ENCODE measurements at regions not wholly inside any gene's neighbourhood (a gene's known extent, or its start where the extent isn't known, plus 50 kb on each side); places are given as distances from the start of the nearest gene placed in this dataset.

- no peak for TF ChIP-seq CEBPB (IDR thresholded peaks at IDR 0.05; ENCODE audit: low read depth, low read length)
- TF ChIP-seq POLR2A (IDR thresholded peaks at IDR 0.05; ENCODE audit: low read depth, low read length), result no peak
- no peak for TF ChIP-seq CTCF (conservative IDR thresholded peaks at IDR 0.05; ENCODE audit: low read depth, low read length)
- TF ChIP-seq USF2 (IDR thresholded peaks at IDR 0.05; ENCODE audit: low read depth, low read length), result no peak
- TF ChIP-seq RAD21 (IDR thresholded peaks at IDR 0.05; ENCODE audit: low read length), result no peak
- no peak for TF ChIP-seq MAZ (IDR thresholded peaks at IDR 0.05; ENCODE audit: borderline replicate concordance, low read depth, low read length)
- no peak for TF ChIP-seq CHD1 (IDR thresholded peaks at IDR 0.05; ENCODE audit: low read depth, low read length)
- TF ChIP-seq MAFK (IDR thresholded peaks at IDR 0.05; ENCODE audit: low read depth, low read length), result no peak
- TF ChIP-seq RCOR1 (IDR thresholded peaks at IDR 0.05; ENCODE audit: insufficient replicate concordance, low read length), result no peak
- TF ChIP-seq ELK1 (IDR thresholded peaks at IDR 0.05; ENCODE audit: borderline replicate concordance, low read depth, low read length), result no peak
- no peak for TF ChIP-seq NFE2L2 (IDR thresholded peaks at IDR 0.05; ENCODE audit: low read depth, low read length)
- TF ChIP-seq RFX5 (IDR thresholded peaks at IDR 0.05; ENCODE audit: low read depth, low read length), result no peak
- no peak for TF ChIP-seq FOS (IDR thresholded peaks at IDR 0.05; ENCODE audit: low read depth, low read length)
- no peak for TF ChIP-seq MXI1 (IDR thresholded peaks at IDR 0.05; ENCODE audit: borderline replicate concordance, low read depth, low read length)
- no peak for TF ChIP-seq SMC3 (IDR thresholded peaks at IDR 0.05; ENCODE audit: low read depth, low read length)
- TF ChIP-seq BHLHE40 (IDR thresholded peaks at IDR 0.05; ENCODE audit: low read depth, low read length), result no peak
- H2AK5ac ChIP-seq (ENCODE audit: low read depth, low read length), result no peak overlapping the region
- no peaks in the 10 kb centered on the region; the same call in 1 of the 2 replicates for H3K27me3 ChIP-seq (ENCODE audit: control insufficient read depth, insufficient read depth, low read length)
- H3K4me1 ChIP-seq (ENCODE audit: control insufficient read depth, insufficient read depth, low read length), result no peaks in the 10 kb centered on the region
- in situ Hi-C loops (cut with MboI; ENCODE audit: low sequenced_read_pairs), result no loop called here
- ChIA-PET CTCF (no interaction called here), POLR2A (ENCODE audit: unreplicated experiment) (no interaction called here)
- WGBS, 2 experiments (ENCODE audit: extremely low coverage in 2 of 2, insufficient read length in 1 of 2), result no CpG with 5 or more reads among the region's 5 CpGs
- no peak overlapping the region for H3K27ac ChIP-seq (ENCODE audit: insufficient read depth, low read length)
- H2AFZ ChIP-seq (replicated peaks; ENCODE audit: low read length, poor library complexity), result no peak overlapping the region
- H3K56ac ChIP-seq (ENCODE audit: extremely low read depth, insufficient read depth, low read length), result no peak overlapping the region
- BruUV-seq (replicated peaks), result no TSS peak
- no peak overlapping the region for H2BK120ac ChIP-seq (ENCODE audit: low read depth, low read length)
- intact Hi-C loops (cut with micrococcal nuclease), result no loop called here
- no peaks in the 10 kb centered on the region for H4K20me1 ChIP-seq (ENCODE audit: insufficient read depth, low read length)
- H3K18ac ChIP-seq (ENCODE audit: low read depth, low read length), result no peak overlapping the region
- H3K4ac ChIP-seq (ENCODE audit: low read depth, low read length), result no peak overlapping the region
- H3K14ac ChIP-seq (replicated peaks; ENCODE audit: low read depth, low read length), result no peak overlapping the region
- no peak overlapping the region for H3K4me2 ChIP-seq (ENCODE audit: low read depth, low read length)
- H4K91ac ChIP-seq (ENCODE audit: insufficient read depth, low read depth, low read length), result no peak overlapping the region
- ATAC-seq (ENCODE audit: low read depth) (no peak), DNase-seq (no peak)
- H3K9me1 ChIP-seq (ENCODE audit: insufficient read depth, low read length), result no peaks in the 10 kb centered on the region
- H3K79me1 ChIP-seq (ENCODE audit: low read depth in 1 of 2, low read length in 2 of 2), result no peaks in the 10 kb centered on the region
- no peaks in the 10 kb centered on the region for H3K9me3 ChIP-seq (ENCODE audit: control insufficient read depth, insufficient read depth, low read length)
- H3K36me3 ChIP-seq (ENCODE audit: control insufficient read depth, insufficient read depth, low read length), result no peaks in the 10 kb centered on the region
- H3K4me3 ChIP-seq (ENCODE audit: insufficient read depth, low read depth, low read length), result no peak overlapping the region
- no peak overlapping the region for H3K9ac ChIP-seq (ENCODE audit: low read depth, low read length)
- H2AK9ac ChIP-seq (replicated peaks; ENCODE audit: low read depth, low read length, poor library complexity), result no peak overlapping the region
- no peak overlapping the region for H2BK20ac ChIP-seq (ENCODE audit: low read depth, low read length)
- no peak overlapping the region for H2BK5ac ChIP-seq (ENCODE audit: low read depth, low read length, poor library complexity, severe bottlenecking)
- no peak overlapping the region for H4K5ac ChIP-seq (ENCODE audit: low read depth, low read length)
- H2BK15ac ChIP-seq (ENCODE audit: low read depth, low read length), result no peak overlapping the region
- dilution Hi-C loops (cut with HindIII; ENCODE audit: low sequenced_read_pairs, unreplicated experiment), result no loop called here
- H3K23ac ChIP-seq (ENCODE audit: low read depth, low read length), result no peak overlapping the region
- no peak overlapping the region for H4K8ac ChIP-seq (ENCODE audit: low read depth in 2 of 2, low read length in 2 of 2)
Observed at GRCh38 chr10:42996588-42996987, 80.3 kb upstream of the RET start.

Measured in IMR-90 (cell line).